ENCODE measurements at regions not wholly inside any gene's neighbourhood (a gene's known extent, or its start where the extent isn't known, plus 50 kb on each side); places are given as distances from the start of the nearest gene placed in this dataset.
"Not testable (repeated sequence)": the region's sequence is repeated elsewhere in the genome, so short reads cannot be mapped to it uniquely, and the experiment has no call there.

DNA sequence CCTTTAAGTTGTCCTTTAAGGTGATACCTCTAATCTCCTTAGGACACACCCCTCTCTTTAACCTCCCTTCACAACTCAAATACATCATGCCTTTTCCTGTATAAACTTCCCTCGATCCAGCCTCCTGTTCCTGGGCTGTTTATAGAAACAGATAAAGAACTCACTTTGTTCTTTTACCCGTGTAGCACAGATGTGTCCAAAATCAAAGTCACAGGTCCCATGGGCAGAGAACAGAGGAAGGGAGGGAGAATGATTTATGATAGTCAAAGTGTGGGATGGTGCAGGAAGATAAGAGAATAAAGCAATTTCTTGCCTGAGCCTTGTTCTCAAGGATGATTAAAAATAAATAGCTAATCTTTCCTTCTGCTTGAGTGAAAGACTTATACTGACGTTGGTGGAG, 50.3 kb upstream of the CABCOCO1 start:
- DNase-seq = no peak

DNA sequence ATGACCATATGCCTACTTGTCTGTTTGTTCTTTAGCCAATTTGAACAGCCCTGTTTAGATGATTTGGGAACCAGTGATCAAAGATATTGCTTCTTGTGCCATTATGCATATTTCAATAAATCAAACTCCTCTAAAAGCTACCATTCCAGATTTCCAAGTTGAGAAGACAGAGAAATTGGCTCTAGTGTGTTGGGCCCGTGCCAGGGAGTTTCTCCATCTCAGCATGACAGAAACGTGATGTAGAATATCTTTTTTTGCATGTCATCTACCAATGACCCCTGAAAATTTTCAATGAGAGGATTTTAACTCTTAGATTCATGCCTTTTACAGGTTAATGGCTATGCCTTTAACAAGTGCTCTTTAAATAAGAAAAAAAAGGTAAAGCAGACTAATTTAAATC, 50.7 kb upstream of the CABCOCO1 start:
- DNase-seq = no peak

DNA sequence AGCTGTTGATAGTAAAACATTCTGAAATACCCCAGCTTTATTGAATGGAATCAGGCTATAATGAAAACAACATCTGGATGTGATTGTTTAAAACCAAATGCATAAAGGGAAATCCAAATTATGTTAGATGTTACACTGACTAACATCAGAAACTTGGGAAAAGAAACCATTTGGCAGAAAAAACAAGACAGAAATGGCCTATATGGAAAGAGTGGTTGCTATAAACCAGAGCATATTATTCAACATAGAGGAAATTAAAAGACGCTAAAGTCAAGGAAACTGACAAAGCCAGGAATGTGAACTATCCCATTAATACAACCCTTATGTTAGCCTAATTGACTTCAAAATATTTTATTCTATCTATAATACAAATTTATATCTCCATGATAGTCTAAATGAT, 53.0 kb upstream of the CABCOCO1 start:
- no peak for DNase-seq

DNA sequence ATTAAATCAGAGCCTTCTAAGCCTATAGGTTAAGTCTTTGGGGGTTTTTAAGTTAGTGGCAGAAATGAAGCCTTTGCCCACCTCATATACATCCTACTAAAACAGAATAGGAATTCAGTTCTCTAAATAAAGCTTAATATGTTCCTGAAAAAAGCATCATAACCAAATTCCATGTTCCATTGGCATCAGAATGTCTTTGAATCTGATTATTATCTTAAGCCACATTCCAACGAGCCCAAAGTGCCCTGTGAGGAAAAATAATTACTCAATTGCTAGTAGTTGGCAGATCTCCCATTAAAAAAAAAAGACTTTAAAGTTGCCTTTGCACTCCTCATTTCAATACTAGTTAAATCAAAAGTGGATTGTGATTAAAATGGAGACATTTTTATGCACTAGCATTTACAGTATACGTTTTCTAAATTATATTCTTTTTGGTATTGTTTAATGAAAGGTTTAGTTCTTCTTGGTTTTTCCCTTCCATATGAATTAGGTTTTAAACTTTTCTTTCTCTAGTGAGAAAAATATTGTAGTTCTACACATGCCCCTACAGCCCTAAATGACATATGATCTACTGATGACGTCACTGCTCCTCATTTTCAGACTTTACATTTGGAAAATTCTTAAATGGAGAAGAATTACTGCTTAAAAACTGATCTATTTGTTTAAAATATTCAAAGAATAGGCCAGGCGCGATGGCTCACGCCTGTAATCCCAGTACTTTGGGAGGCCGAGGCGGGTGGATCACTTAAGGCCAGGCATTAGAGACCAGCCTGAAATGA, 54.3 kb upstream of the CABCOCO1 start:
- no peak for DNase-seq

DNA sequence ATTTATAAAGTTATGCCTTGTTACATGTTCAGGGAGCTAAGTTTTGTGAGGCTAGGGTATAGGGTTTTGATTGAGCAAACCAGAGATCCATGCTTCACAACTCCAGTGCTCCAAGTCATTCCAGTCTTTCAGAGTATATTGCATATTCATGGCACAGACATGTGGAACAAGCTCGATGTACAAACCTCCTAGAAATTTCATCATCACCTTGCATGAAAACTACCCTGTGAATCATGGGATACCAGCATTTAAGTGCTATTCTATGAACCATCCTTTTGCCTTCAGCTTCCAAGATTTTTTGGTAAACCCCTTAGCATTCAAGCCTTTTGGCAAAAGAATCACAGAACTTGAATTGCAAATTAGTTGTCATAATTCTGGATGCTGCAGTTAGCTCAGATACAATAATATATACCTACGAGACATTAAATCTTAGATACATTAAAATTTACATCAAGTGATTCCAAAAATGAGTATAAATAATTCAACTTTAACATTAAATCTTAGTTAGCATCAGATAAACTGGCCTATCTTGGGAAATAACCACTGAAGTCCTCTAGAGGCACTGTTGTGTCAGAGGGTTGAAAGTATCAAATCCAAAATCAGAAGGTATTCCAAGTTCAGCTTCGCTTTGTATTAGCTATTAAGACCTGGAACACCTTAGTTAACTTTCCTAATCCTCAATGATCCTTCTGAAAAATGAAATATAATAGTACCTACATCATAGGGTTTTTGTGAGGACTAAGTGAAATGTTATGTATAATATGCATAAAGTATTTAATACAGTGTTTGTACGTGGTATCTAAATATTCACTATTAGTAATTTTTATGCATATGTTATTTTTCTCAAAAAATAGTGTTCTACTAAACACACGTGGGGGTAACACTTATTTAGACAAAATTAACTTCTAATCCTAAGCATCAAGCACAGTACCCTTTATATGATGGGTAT, 55.5 kb upstream of the CABCOCO1 start:
- no peak for DNase-seq

DNA sequence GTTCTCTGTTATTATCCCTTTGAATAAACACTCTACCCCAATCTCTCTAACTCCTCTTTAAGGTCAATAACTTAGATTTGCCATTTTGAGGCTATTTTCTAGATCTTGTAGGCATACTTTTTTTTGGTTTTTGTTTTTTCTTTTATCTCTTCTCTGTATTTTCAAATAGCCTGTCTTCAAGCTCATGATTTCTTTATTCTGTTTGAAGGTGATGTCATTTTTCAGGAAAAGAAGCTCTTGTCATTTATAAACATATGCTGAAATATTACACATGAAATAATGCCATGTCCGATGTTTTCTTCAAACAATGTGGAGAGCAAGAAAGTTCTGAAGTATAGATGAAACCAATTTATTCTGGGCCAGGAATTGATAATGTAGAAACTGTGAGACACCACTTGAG, 57.5 kb upstream of the CABCOCO1 start:
- DNase-seq = no peak

DNA sequence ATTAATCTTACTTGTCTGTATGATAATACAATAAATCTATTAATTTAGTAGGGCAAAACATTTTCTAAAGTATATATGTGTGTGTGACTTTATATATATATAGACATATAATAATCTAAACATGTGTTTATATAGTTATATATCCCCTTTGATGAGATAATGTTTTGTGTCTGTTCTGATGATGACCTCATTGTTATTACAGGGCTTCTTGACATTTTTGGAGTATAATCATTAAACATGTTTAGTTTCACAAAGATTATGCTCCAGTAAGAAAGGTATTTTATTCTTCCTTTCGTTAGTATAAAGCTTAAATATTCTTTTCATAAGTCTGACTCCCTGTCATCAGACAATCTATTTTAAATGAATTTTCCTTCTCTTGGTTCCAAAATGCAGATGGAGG, 62.3 kb upstream of the CABCOCO1 start:
- DNase-seq = no peak

DNA sequence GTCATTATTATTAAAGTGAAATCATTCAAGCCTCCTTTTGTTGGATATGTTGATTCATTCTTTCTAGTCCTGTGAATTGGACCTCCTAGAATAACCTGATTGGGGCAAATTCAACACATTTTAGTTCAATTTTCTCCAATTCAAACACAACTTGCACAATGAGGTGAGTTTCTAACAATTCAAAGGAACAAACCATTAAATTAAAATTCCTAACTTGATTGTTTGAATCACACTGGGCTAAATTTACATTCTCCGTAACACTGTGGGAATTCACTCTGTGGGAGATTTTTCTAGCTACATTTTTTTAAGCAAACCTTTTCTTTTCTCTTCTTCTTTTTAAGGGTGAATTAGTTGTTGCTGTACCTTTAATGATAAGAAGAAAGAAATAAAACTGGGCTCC, 68.3 kb upstream of the CABCOCO1 start:
- no peak for DNase-seq

DNA sequence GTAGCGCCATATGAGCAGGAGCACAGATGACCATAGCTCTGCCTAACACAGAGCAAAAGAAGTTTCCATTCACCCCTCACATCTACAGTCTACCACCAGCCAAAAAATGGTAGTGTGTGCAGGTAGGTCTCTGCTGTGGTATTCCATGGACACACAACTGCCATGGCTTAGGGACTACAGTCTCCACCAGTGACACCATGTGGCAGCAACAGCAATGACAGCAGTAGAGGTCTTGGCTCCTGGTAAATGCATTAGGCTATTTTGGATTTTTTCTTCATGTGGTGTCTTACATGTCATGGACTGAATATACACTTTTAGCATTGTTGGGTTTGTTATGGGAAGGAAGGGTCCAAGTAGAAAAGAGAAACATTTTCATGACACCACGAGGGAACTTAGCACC, 70.1 kb upstream of the CABCOCO1 start:
- DNase-seq = no peak

DNA sequence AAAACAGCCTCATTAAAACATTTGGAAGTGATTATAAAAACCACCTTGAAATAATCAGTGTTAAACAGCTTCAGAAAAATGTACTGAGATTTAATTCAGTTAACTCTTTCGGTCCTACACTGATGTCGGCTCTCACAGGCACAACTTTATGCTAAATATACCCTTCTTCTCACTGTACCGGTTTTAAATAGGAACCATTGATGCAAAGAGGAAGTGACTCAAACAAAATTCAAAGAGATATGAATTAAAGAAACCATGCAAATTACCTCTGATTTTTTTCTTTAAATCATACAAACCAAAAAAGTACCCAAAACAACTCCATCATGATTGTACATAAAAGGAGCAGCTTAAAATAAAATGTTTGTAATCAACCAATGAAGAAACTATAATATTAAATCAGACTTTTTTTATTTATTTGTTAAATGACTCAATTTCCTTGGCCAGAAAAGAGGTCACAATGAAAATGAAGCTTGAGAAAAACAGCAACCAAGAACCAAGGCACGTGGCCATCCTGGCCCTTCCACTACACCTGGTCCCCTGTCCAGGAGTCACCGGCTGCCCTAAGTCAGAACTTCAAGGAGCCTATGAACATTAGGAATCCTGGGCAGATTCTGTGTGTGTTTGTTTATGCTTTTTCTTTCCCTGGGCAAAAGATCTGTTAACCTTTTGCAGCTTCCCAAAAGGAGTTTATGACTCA, 73.0 kb upstream of the CABCOCO1 start:
- DNase-seq = no peak

DNA sequence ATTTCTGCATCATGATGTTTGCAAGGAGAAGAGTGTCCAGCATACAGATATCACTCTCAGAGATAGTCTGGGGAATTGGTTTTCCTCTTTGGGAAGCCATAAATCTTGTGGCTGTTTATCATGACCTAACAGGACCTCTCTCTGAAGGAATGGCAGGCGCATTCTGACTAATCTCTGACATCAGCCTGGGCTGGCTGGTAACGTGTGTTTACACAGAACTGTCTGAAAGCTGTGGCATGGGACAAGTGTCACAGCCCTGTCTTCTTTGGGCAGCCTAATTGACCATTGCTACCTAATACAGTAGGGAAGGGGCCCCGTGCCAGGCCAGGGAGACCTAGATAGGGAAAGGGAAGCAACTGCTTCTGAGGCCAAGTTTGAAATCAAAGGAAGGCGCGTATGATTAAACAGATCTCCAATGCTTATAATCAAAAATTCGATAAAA, 73.9 kb upstream of the CABCOCO1 start:
- no peak for DNase-seq

DNA sequence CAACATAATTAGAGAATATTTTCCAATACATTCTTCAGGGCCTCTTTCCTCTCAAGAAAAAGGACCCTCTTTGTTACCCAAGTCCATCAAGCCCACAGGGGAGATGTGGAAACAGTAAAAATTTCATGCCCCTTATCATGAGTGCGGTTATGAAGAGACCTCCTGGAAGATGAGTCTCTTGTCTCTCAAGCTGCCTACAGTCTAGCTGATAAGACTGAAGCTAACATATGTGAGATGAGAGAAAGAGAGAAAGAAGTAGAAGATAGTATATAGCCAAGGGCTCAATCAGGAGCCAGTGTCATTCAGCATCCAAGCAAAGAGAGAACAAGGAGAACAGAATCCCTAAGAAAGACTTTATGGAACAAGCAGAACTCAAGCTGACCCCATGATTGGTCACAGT, 75.9 kb upstream of the CABCOCO1 start:
- DNase-seq = no peak

DNA sequence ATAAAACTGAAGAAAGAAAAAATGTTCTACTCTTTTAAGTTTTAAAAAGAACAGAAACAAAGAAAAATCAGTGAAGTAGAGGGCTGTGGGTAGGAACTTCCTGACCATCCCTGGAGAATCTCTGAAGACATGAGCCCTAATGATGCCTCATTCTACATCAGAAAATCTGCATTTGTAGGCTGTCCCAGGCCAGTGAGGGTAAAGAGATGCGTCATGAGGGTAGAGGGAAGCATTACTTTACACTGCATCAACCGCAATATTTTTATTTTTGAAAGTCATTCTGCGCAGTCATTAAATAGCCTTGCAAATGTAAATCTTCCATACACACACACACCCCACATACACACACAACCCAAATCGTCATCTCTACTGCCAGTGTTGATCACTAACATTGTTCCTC, 82.1 kb upstream of the CABCOCO1 start:
- DNase-seq = no peak

DNA sequence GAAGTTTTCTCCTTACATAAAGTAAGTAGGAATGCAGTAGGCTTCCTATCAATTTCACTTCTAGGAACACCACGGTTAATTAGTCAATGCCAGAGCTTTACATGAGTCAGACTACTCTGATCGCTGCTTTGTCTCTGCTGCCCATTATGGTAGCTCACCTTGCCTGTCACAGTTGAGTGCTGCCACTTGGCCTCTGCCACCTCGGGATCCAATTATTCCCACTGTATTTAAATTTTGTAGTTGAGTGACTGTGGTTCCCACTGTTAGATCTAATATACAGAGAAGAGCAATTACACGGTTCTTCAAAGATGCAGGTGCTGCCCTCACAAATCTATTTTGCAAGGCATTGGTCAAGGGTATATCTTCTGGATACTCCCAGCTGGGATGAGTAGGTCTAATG, 92.5 kb upstream of the CABCOCO1 start:
- not testable (repeated sequence) for DNase-seq

DNA sequence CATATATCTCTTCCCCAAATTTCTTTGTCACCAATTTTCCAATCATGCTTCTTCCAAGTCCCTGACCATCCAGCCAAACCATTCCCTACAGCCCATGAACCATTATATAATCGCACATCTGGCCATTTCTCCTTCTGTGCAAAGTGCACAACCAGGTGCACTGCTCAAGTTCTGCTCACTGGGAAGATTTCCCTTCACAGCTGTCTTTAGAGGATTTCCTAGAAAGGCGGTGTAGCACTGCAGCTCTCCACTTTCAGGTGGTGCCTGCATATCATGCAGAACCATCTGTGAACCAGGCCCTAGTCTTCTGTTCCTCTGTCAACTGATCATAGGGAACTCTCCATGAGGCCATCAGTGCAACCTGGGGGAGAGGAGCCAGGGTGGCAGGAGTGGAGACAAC, 95.0 kb upstream of the CABCOCO1 start:
- no peak for DNase-seq

DNA sequence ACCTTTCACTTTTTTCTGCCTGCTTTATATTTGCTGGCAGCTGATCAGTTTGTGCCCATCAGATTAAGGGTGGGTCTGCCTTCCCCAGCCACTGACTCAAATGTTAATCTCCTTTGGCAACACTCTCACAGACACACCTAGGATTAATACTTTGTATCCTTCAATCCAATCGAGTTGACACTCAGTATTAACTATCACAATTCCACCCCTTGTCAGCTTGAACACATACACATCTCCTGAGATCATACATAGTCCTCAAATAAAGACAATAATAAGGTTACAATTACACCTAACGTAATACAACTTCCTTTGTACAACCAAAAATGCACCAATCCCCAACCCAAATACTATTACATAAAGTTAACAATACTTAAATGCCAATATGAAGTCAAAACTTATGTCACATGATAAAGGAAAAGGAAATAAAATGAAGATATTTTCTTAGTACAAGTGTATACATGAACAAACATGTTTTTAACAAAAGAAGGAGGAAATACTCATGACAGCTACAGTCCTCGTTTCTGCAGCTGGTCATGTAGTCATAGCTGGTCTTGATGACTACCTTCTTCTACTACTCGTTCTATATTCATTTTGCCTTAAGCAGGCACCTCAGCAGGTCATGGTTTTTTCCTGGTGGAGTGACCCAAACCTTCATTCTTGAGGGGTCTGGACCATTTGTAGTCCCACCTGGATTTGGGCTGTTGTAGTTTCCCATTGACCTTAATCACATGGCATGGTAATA, 96.7 kb upstream of the CABCOCO1 start:
- DNase-seq = no peak

DNA sequence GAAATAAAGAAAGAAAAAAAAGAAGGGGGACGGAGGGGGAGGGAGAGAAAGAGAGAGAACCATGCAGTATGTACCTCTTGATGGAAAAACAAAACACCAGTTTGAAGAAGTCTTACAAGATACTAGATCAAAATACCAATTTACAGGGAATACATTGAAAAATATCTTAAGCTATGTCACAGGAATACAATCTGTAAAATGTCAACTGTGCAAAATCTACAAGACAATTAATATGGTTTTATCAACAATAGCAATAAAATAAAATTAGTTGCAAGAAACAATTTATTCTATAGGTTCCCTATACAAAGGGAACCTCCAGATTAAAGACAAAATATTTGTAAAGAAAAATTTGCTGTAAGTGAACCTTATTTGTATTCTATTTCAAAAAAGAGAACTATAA, 98.3 kb upstream of the CABCOCO1 start:
- DNase-seq = no peak

DNA sequence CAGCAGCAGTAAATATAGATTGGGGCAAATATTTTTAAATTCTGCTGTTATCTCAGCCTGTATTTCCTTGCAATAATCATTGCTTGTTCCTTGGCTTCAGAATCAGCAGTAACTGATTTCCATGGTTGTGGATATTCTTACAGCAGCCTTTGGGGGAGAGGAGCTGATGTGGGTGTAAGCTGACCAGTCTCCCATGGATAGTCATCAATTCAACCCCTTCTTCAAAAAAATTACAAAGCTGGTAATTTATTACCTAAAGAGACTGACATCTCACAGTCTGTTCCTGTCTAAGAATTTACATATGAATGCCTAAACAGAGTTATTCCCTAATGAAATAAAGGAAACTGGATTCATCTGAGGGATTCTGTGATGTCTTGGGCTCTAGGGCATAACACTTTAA, 103.1 kb upstream of the CABCOCO1 start:
- no peak for DNase-seq

DNA sequence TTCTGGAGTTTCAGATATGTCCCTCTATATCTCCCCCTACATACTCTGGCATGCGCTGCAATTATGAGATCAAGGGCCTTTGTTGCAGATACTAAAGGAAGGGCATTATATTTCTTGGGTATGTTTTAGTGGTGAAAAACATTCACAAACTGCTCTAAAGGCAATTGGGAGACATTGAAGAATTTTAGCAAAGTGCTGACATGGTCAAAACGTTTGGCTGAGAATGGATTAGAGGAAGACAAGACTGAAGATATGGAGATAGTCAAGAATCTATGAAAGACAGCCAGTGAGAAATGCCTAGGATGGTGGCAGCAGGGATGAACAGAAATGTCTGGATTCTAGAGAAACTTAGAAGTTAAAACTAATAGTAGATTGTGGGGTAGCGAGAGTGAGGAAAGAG, 104.5 kb upstream of the CABCOCO1 start:
- no peak for DNase-seq

DNA sequence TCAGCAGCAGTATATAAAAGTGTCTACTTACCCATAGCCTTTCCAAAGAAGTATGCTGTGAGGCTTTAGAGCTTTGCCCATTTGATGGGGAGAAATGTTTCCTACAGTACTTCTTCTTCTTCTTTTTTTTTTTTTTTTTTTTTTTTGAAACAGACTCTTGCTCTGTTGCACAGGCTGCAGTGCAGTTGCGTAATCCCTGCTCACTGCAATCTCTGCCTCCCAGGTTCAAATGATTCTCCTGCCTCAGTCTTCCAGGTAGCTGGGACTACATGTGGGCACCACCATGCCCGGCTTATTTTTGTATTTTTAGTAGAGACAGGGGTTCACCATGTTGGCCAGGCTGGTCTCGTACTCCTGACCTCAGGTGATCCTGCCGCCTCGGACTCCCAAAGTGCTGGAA, 101.7 kb upstream of the TMEM26 start:
- DNase-seq = no peak

DNA sequence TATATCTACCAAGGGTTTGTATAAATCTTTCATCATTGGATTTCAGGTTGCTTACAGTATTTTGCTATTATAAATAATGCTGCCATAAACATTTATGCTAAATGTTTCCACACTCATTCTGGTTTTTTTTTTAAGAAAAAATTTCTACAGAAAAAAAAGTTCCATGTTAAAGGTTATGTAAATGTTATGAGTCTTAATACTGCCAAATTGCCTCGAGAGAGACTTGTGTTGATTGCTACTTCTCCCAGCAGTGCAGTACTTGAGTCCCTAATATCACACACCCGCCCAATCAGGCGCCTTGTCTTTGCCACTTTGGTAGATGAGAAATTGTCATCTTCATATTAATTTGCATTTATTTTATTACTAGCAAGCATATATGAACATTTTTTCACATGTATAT, 96.7 kb upstream of the TMEM26 start:
- no peak for DNase-seq

DNA sequence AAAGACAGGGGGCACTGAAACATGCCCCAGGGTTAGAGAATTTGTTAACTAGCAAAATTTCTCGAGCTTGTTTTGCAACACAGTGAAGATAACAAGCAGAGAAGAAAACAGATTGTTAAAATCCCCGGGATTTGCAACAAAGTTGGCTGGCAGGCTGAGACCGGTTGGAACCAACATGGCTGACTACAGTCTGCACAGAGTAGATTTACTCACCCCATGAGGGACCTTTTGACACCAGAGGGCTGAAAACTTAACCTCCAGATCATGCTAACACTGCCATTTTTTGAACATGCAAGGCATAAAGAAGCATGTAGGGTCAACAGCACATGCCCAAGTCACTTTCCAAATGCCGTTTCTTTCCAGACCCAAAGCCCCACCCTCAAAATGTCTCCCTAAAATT, 95.2 kb upstream of the TMEM26 start:
- no peak for DNase-seq

All from right kidney (tissue), 1 donor.